B cell (primary cell): ENCODE measurements at regions not wholly inside any gene's neighbourhood (a gene's known extent, or its start where the extent isn't known, plus 50 kb on each side); places are given as distances from the start of the nearest gene placed in this dataset.

Source experiments
- ATAC-seq: fragments of 200-7000 bp; cut with Tn5 transposase; one replicate; pipeline ENCODE4 v1.10.0; 2021; ENCODE audit warnings: low read depth, mild to moderate bottlenecking, moderate number of reproducible peaks, moderate library complexity
- CTCF ChIA-PET: fragments of 350-600 bp; sonication (Branson Sonifier 250); formaldehyde crosslinking; loops from one replicate; lab custom pipeline; 2021; ENCODE audit warnings: antibody characterized with exemption, inconsistent platforms; lab: Charles Lee
- POLR2A ChIA-PET: fragments of 350-600 bp; sonication (Branson Sonifier 250); formaldehyde crosslinking; loops from one replicate; lab custom pipeline; 2021; ENCODE audit warnings: antibody characterized with exemption; lab: Charles Lee
- DNase-seq: peaks from one replicate; pipeline ENCODE4 v3.0.0; 2013
- H2AFZ ChIP-seq: 2 replicates; pipeline ENCODE4 v1.6.1; 2012; ENCODE audit warnings: mild to moderate bottlenecking, low read depth, low read length; ENCODE audit not compliant: insufficient read depth, poor library complexity, severe bottlenecking
- H3K27ac ChIP-seq, 2 donors: 1 replicate in 1 of 2; 2 replicates in 1 of 2; pipeline ENCODE4 v1.5.1; 2012 to 2013; ENCODE audit warnings: low read length in 2 of 2, mild to moderate bottlenecking in 2 of 2, moderate library complexity in 1 of 2
- H3K27me3 ChIP-seq, 4 experiments: fragments of 200-600 bp in 1 of 4; sonication (generic) in 1 of 4; replicated peaks in 1 of 4; 1 replicate in 2 of 4; 2 replicates in 2 of 4; pipeline versions ENCODE4 v1.6.1 to v1.7.0; 2013 to 2016; ENCODE audit warnings: low read length in 3 of 4, mild to moderate bottlenecking in 2 of 4, mixed read lengths in 1 of 4, moderate library complexity in 1 of 4; ENCODE audit not compliant: insufficient read depth in 4 of 4, control insufficient read depth in 3 of 4; ENCODE audit errors: control extremely low read depth in 1 of 4
- H3K36me3 ChIP-seq, 2 experiments: replicated peaks in 1 of 2; 1 replicate in 1 of 2; 2 replicates in 1 of 2; pipeline versions ENCODE4 v1.6.1 to v1.7.1; 2013; ENCODE audit warnings: low read length in 1 of 2; ENCODE audit not compliant: insufficient read depth in 2 of 2, control insufficient read depth in 1 of 2; ENCODE audit errors: control extremely low read depth in 1 of 2, extremely low read depth in 1 of 2
- H3K4me1 ChIP-seq, 2 donors: fragments of 200-600 bp in 1 of 2; sonication (generic) in 1 of 2; 1 replicate in 1 of 2; 2 replicates in 1 of 2; pipeline versions ENCODE4 v1.5.1 to v1.6.1; 2013 to 2017; ENCODE audit warnings: low read length in 2 of 2; ENCODE audit not compliant: control insufficient read depth in 2 of 2, insufficient read depth in 2 of 2
- H3K4me2 ChIP-seq: replicated peaks from 2 replicates; pipeline ENCODE3; 2012; ENCODE audit warnings: mild to moderate bottlenecking, low read depth, low read length; ENCODE audit not compliant: poor library complexity, severe bottlenecking
- H3K4me3 ChIP-seq, 5 experiments: fragments of 200-600 bp in 1 of 5; sonication (generic) in 1 of 5; 1 replicate in 3 of 5; 2 replicates in 2 of 5; pipeline versions ENCODE4 v1.5.1 to v1.7.0; 2011 to 2016; ENCODE audit warnings: low read length in 4 of 5, mild to moderate bottlenecking in 4 of 5, low read depth in 2 of 5, control low read depth in 1 of 5, moderate library complexity in 1 of 5; ENCODE audit not compliant: insufficient read depth in 1 of 5; ENCODE audit errors: control extremely low read depth in 1 of 5, extremely low read depth in 1 of 5
- H3K79me2 ChIP-seq: fragments of 200-600 bp; sonication (generic); one replicate; pipeline ENCODE4 v1.6.0; 2016; ENCODE audit warnings: low read length; ENCODE audit not compliant: control insufficient read depth, insufficient read depth
- H3K9ac ChIP-seq: fragments of 200-600 bp; sonication (generic); 2 replicates; pipeline ENCODE4 v1.6.1; 2017; ENCODE audit warnings: mild to moderate bottlenecking, low read length, moderate library complexity
- H3K9me3 ChIP-seq, 3 donors: one replicate each; pipeline versions ENCODE4 v1.6.1 to v1.7.1; 2013; ENCODE audit warnings: low read length in 2 of 3; ENCODE audit not compliant: control insufficient read depth in 2 of 3, insufficient read depth in 1 of 3; ENCODE audit errors: control extremely low read depth in 1 of 3
- H4K20me1 ChIP-seq: 2 replicates; pipeline ENCODE4 v1.6.0; 2012; ENCODE audit warnings: mild to moderate bottlenecking, low read length; ENCODE audit not compliant: insufficient read depth, control insufficient read depth, poor library complexity, severe bottlenecking
- H3K27ac Mint-ChIP-seq: one replicate; pipeline ENCODE4 v1.8.0; 2021; ENCODE audit warnings: mixed read lengths
- H3K27me3 Mint-ChIP-seq: one replicate; pipeline ENCODE4 v1.8.0; 2021; ENCODE audit warnings: mixed read lengths
- H3K4me1 Mint-ChIP-seq: one replicate; pipeline ENCODE4 v1.8.0; 2021; ENCODE audit warnings: mixed read lengths
- H3K4me3 Mint-ChIP-seq: one replicate; pipeline ENCODE4 v1.8.0; 2021; ENCODE audit warnings: mixed read lengths
- H3K9me3 Mint-ChIP-seq: one replicate; pipeline ENCODE4 v1.8.0; 2022; ENCODE audit warnings: mixed read lengths; ENCODE audit not compliant: insufficient read depth
- EZH2 ChIP-seq: IDR thresholded peaks from 2 replicates; pipeline ENCODE4 v1.6.1; 2012; ENCODE audit warnings: borderline replicate concordance, low read depth, mild to moderate bottlenecking, moderate library complexity, low read length; ENCODE audit not compliant: insufficient read depth, poor library complexity, severe bottlenecking
- WGBS: methylation state at CpG from one replicate; pipeline ENCODE4 v1.1.5; 2013; ENCODE audit warnings: missing lambda C conversion rate; ENCODE audit not compliant: insufficient coverage; 5-methylcytosine and 5-hydroxymethylcytosine counted together
- intact Hi-C: fragments of 100-400 bp; cut with micrococcal nuclease; formaldehyde crosslinking; loops from one replicate; pipeline ENCODE4 v1.10.0; 2022
- TF ChIP-seq, protein P1 (sequence below): fragments of 200-600 bp; IDR thresholded peaks from one replicate; pipeline ENCODE4 v1.8.0; 2022; ENCODE audit warnings: antibody characterized with exemption, mild to moderate bottlenecking

DNA sequence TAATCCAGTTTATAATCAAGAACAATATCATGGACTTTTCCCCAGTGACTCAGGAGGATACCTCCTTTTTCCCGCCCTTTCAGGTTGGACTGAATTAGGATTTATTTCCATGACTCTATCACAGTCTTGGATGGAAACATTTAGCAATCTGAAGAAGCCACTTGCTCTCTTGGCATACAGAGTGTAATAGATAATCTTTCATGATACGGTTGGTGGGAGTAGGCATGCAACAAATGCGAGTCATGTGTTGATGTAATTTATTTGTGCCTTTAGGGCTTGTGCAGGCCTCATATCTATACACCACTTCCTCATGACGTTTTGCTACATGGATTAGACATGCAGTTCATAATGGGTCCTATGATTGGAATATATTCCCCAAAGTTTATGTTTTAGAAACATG, 54.2 kb upstream of the MCTP2 start:
- Mint-ChIP-seq H3K27me3 (peaks cover 37% of the 10 kb centered on the region), H3K4me3 (no peak overlapping the region), H3K9me3 (no peaks in the 10 kb centered on the region), H3K27ac (no peak overlapping the region), H3K4me1 (peaks cover 22% of the 10 kb centered on the region)
- H3K4me1 ChIP-seq = peaks cover 19 to 22% of the 10 kb centered on the region in 2 donors
- POLR2A ChIA-PET = no interaction called here
- no peak overlapping the region for H3K9ac ChIP-seq
- CTCF ChIA-PET = interaction anchor here (1.1 kb wide), 1 partner anchor 12 kb away, joined by 5 read pairs; no protein-coding TSS in a partner anchor
- no peak overlapping the region for H3K4me2 ChIP-seq
- no CpG with 5 or more reads among the region's 4 CpGs for WGBS
- no peak overlapping the region for H3K27ac ChIP-seq
- ATAC-seq (no peak), DNase-seq (no peak)
- peaks cover 0 to 9% (median 6%) of the 10 kb centered on the region in 4 experiments for H3K27me3 ChIP-seq
- no peak for TF ChIP-seq EZH2
- TF ChIP-seq, protein P1, sequence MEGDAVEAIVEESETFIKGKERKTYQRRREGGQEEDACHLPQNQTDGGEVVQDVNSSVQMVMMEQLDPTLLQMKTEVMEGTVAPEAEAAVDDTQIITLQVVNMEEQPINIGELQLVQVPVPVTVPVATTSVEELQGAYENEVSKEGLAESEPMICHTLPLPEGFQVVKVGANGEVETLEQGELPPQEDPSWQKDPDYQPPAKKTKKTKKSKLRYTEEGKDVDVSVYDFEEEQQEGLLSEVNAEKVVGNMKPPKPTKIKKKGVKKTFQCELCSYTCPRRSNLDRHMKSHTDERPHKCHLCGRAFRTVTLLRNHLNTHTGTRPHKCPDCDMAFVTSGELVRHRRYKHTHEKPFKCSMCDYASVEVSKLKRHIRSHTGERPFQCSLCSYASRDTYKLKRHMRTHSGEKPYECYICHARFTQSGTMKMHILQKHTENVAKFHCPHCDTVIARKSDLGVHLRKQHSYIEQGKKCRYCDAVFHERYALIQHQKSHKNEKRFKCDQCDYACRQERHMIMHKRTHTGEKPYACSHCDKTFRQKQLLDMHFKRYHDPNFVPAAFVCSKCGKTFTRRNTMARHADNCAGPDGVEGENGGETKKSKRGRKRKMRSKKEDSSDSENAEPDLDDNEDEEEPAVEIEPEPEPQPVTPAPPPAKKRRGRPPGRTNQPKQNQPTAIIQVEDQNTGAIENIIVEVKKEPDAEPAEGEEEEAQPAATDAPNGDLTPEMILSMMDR = no peak
- H3K4me3 ChIP-seq = no peak overlapping the region
- H3K9me3 ChIP-seq = peaks cover 0 to 5% (median 2%) of the 10 kb centered on the region in 3 donors
- H3K79me2 ChIP-seq = no peaks in the 10 kb centered on the region
- intact Hi-C loops = no loop called here
- no peak overlapping the region for H2AFZ ChIP-seq
- no peaks in the 10 kb centered on the region for H4K20me1 ChIP-seq
- no peaks in the 10 kb centered on the region for H3K36me3 ChIP-seq

DNA sequence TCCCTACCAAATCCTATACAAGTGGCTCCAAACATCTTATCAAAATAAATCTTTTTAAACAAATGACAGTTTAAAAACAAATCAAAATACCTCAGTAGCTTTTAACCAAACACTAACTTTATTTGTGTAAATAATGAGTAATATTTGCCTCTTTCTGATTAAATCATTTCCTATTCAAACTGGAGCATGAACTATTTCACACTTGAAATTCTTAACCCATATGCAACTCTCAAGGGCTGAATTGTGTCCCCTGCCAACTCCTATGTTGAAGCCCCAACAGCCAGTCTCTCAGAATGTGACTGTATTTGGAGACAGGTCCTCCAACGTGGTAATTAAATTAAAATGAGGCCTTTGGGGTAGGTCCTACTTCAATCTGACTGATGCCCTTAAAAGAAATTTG, 55.9 kb upstream of the MCTP2 start:
- H3K4me1 Mint-ChIP-seq = peaks cover 22% of the 10 kb centered on the region
- 80% methylated on average over 1 of the region's 1 CpG for WGBS
- H3K4me3 Mint-ChIP-seq = no peak overlapping the region

More for the DNA sequence above, 55.9 kb upstream of the MCTP2 start:
- intact Hi-C loops = no loop called here
- CTCF ChIA-PET = interaction anchor here (3.7 kb wide), 1 partner anchor 11 kb away, joined by 23 read pairs; no protein-coding TSS in a partner anchor
- ATAC-seq = no peak
- Histone ChIP-seq H3K36me3 (no peaks in the 10 kb centered on the region), H3K27ac (no peak overlapping the region), H3K79me2 (no peaks in the 10 kb centered on the region), H2AFZ (no peak overlapping the region), H3K4me2 (no peak overlapping the region), H3K9me3 (peaks cover 5 to 7% (median 5%) of the 10 kb centered on the region in 3 donors), H3K4me1 (peaks cover 19 to 22% of the 10 kb centered on the region in 2 donors), H3K4me3 (no peak overlapping the region), H3K27me3 (peaks cover 0 to 14% (median 3%) of the 10 kb centered on the region in 4 experiments), H3K9ac (no peak overlapping the region), H4K20me1 (no peaks in the 10 kb centered on the region)
- POLR2A ChIA-PET = no interaction called here
- no peak for TF ChIP-seq EZH2
- TF ChIP-seq, protein P1 = no peak
- H3K27ac Mint-ChIP-seq = no peak overlapping the region
- DNase-seq = no peak
- peaks cover 2% of the 10 kb centered on the region for H3K9me3 Mint-ChIP-seq
- H3K27me3 Mint-ChIP-seq = peaks cover 44% of the 10 kb centered on the region
